ENCODE measurements at regions not wholly inside any gene's neighbourhood (a gene's known extent, or its start where the extent isn't known, plus 50 kb on each side); places are given as distances from the start of the nearest gene placed in this dataset.

- no peak for DNase-seq (ENCODE audit: low read depth in 3 of 3, low spot score in 1 of 3)
These were observed 128.0 kb downstream of the DLL1 start for GRCh38 chr6:170162775-170163404.

GRCh38 chr6:170162011-170162774 lies 128.7 kb downstream of the DLL1 start:
- DNase-seq (ENCODE audit: low read depth in 3 of 3, low spot score in 1 of 3): no peak

- DNase-seq (ENCODE audit: low read depth in 3 of 3, low spot score in 1 of 3): no peak
These were observed 130.0 kb downstream of the DLL1 start for GRCh38 chr6:170160628-170161611.

- DNase-seq (ENCODE audit: low read depth in 3 of 3, low spot score in 1 of 3): no peak
These were observed 130.7 kb downstream of the DLL1 start for GRCh38 chr6:170160031-170160627.

- no peak for DNase-seq (ENCODE audit: low read depth in 3 of 3, low spot score in 1 of 3)
These were observed 131.6 kb downstream of the DLL1 start for GRCh38 chr6:170159022-170159965.

- DNase-seq (ENCODE audit: low read depth in 3 of 3, low spot score in 1 of 3): no peak
These were observed 132.4 kb downstream of the DLL1 start for GRCh38 chr6:170158296-170159021.

GRCh38 chr6:170157567-170158218 lies 133.2 kb downstream of the DLL1 start:
- no peak for DNase-seq (ENCODE audit: low read depth in 3 of 3, low spot score in 1 of 3)

GRCh38 chr6:170156448-170157375 lies 134.2 kb downstream of the DLL1 start:
- DNase-seq (ENCODE audit: low read depth in 3 of 3, low spot score in 1 of 3): no peak

- DNase-seq (ENCODE audit: low read depth in 3 of 3, low spot score in 1 of 3): no peak
These were observed 135.2 kb downstream of the DLL1 start for GRCh38 chr6:170155464-170156196.

- DNase-seq (ENCODE audit: low read depth in 3 of 3, low spot score in 1 of 3): no peak
These were observed 137.2 kb downstream of the DLL1 start for GRCh38 chr6:170153436-170154319.

GRCh38 chr6:170152989-170153388 lies 137.9 kb downstream of the DLL1 start:
- DNase-seq (ENCODE audit: low read depth in 3 of 3, low spot score in 1 of 3): no peak

- no peak for DNase-seq (ENCODE audit: low read depth in 3 of 3, low spot score in 1 of 3)
These were observed 138.6 kb downstream of the DLL1 start for GRCh38 chr6:170152124-170152926.

- no peak for DNase-seq (ENCODE audit: low read depth in 3 of 3, low spot score in 1 of 3)
These were observed 139.1 kb downstream of the DLL1 start for GRCh38 chr6:170151804-170152123.

GRCh38 chr6:170151321-170151771 lies 139.5 kb downstream of the DLL1 start:
- no peak for DNase-seq (ENCODE audit: low read depth in 3 of 3, low spot score in 1 of 3)

- DNase-seq (ENCODE audit: low read depth in 3 of 3, low spot score in 1 of 3): no peak
These were observed 140.3 kb downstream of the DLL1 start for GRCh38 chr6:170150590-170150945.
